ENCODE measurements at regions not wholly inside any gene's neighbourhood (a gene's known extent, or its start where the extent isn't known, plus 50 kb on each side); places are given as distances from the start of the nearest gene placed in this dataset.

- no peaks in the 10 kb centered on the region for H3K4me1 ChIP-seq
- TF ChIP-seq, protein P1, sequence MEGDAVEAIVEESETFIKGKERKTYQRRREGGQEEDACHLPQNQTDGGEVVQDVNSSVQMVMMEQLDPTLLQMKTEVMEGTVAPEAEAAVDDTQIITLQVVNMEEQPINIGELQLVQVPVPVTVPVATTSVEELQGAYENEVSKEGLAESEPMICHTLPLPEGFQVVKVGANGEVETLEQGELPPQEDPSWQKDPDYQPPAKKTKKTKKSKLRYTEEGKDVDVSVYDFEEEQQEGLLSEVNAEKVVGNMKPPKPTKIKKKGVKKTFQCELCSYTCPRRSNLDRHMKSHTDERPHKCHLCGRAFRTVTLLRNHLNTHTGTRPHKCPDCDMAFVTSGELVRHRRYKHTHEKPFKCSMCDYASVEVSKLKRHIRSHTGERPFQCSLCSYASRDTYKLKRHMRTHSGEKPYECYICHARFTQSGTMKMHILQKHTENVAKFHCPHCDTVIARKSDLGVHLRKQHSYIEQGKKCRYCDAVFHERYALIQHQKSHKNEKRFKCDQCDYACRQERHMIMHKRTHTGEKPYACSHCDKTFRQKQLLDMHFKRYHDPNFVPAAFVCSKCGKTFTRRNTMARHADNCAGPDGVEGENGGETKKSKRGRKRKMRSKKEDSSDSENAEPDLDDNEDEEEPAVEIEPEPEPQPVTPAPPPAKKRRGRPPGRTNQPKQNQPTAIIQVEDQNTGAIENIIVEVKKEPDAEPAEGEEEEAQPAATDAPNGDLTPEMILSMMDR (IDR thresholded peaks at IDR 0.05 in 8 of 11, conservative IDR thresholded peaks at IDR 0.05 in 3 of 11): no peak
- TF ChIP-seq POLR2A (IDR thresholded peaks at IDR 0.05) (no peak), POLR2AphosphoS5 (IDR thresholded peaks at IDR 0.05) (no peak)
- no peak overlapping the region for H3K27ac ChIP-seq
- 71 to 81% (median 75%) methylated on average over 2 of the region's 2 CpGs for WGBS, 5 donors
- intact Hi-C loops (cut with DNase I; ENCODE audit: low total_unique reads): no loop called here
- H3K36me3 ChIP-seq: no peaks in the 10 kb centered on the region
- no peaks in the 10 kb centered on the region for H3K27me3 ChIP-seq (replicated peaks in 1 of 7)
- no peaks in the 10 kb centered on the region for H3K9me3 ChIP-seq
- no peak overlapping the region for H3K4me3 ChIP-seq
- DNase-seq: no peak
Measured at GRCh38 chr10:111837086-111837485, 346.5 kb downstream of the GPAM start.

- Histone ChIP-seq H3K27ac (no peak overlapping the region), H3K36me3 (no peaks in the 10 kb centered on the region), H3K4me1 (no peaks in the 10 kb centered on the region), H3K27me3 (replicated peaks in 1 of 7) (no peaks in the 10 kb centered on the region), H3K4me3 (no peak overlapping the region), H3K9me3 (no peaks in the 10 kb centered on the region)
- TF ChIP-seq POLR2A (IDR thresholded peaks at IDR 0.05) (no peak), POLR2AphosphoS5 (IDR thresholded peaks at IDR 0.05) (no peak)
- TF ChIP-seq, protein P1 (IDR thresholded peaks at IDR 0.05 in 8 of 11, conservative IDR thresholded peaks at IDR 0.05 in 3 of 11): no peak
- 67 to 81% (median 73%) methylated on average over 2 of the region's 2 CpGs for WGBS, 5 donors
- DNase-seq: no peak
- intact Hi-C loops (cut with DNase I; ENCODE audit: low total_unique reads): no loop called here
Measured at GRCh38 chr10:111837985-111838384, 345.6 kb downstream of the GPAM start.

DNA sequence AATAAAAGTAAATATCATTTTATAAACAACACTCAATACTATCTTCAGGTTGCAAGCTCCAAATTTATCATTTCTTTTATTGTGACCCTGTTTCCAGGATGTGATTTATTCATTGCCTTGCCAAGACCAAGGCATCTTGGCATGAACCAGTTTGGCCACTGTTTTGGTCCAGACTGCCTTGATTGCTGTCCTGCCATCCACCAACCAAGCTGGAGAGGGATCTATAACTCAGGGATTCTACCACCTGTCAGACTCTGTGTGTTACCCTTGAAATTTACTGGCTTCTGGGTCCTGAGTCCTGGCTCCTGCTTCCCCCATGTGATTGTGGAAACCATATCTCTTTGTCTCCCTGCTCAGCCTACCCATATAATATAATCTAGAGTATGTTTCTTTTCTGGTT is 343.0 kb downstream of the GPAM start:
- H3K4me1 ChIP-seq: no peaks in the 10 kb centered on the region
- H3K9me3 ChIP-seq: peaks cover 0 to under 1% (median 0%) of the 10 kb centered on the region in 8 donors
- H3K36me3 ChIP-seq: no peaks in the 10 kb centered on the region
- intact Hi-C loops (cut with DNase I; ENCODE audit: low total_unique reads): no loop called here
- DNase-seq: no peak
- no peak overlapping the region for H3K27ac ChIP-seq
- no peaks in the 10 kb centered on the region for H3K27me3 ChIP-seq (replicated peaks in 1 of 7)
- no peak for TF ChIP-seq POLR2AphosphoS5 (IDR thresholded peaks at IDR 0.05)
- no peak for TF ChIP-seq POLR2A (IDR thresholded peaks at IDR 0.05)
- TF ChIP-seq, protein P1 (IDR thresholded peaks at IDR 0.05 in 8 of 11, conservative IDR thresholded peaks at IDR 0.05 in 3 of 11): no peak
- H3K4me3 ChIP-seq: no peak overlapping the region

GRCh38 chr10:111852801-111853200 is 330.8 kb downstream of the GPAM start:
- WGBS, 5 donors: 90 to 100% (median 91%) methylated on average over 2 of the region's 2 CpGs
- TF ChIP-seq POLR2A (IDR thresholded peaks at IDR 0.05) (no peak), POLR2AphosphoS5 (IDR thresholded peaks at IDR 0.05) (no peak)
- TF ChIP-seq, protein P1 (IDR thresholded peaks at IDR 0.05 in 8 of 11, conservative IDR thresholded peaks at IDR 0.05 in 3 of 11): no peak
- H3K4me1 ChIP-seq: no peaks in the 10 kb centered on the region
- DNase-seq: no peak
- H3K36me3 ChIP-seq: no peaks in the 10 kb centered on the region
- no peak overlapping the region for H3K27ac ChIP-seq
- intact Hi-C loops (cut with DNase I; ENCODE audit: low total_unique reads): no loop called here
- H3K27me3 ChIP-seq (replicated peaks in 1 of 7): no peaks in the 10 kb centered on the region
- peaks cover 0 to 24% (median 13%) of the 10 kb centered on the region in 8 donors for H3K9me3 ChIP-seq
- H3K4me3 ChIP-seq: no peak overlapping the region

Data from spleen (tissue), 11 donors.